ENCODE measurements at regions not wholly inside any gene's neighbourhood (a gene's known extent, or its start where the extent isn't known, plus 50 kb on each side); places are given as distances from the start of the nearest gene placed in this dataset.
"Not testable (repeated sequence)": the region's sequence is repeated elsewhere in the genome, so short reads cannot be mapped to it uniquely, and the experiment has no call there.

GRCh38 chr2:176780348-176780747 lies 432.2 kb upstream of the HNRNPA3 start:
- no peak for DNase-seq (ENCODE audit: low read depth in 4 of 4, low spot score in 3 of 4)

- DNase-seq (ENCODE audit: low read depth in 4 of 4, low spot score in 3 of 4): no peak
Measured at GRCh38 chr2:176781570-176782217, 430.9 kb upstream of the HNRNPA3 start.

- DNase-seq (ENCODE audit: low read depth in 4 of 4, low spot score in 3 of 4): no peak
Measured at GRCh38 chr2:176784633-176785200, 427.9 kb upstream of the HNRNPA3 start.

GRCh38 chr2:176789751-176790150 lies 422.8 kb upstream of the HNRNPA3 start:
- no peak for DNase-seq (ENCODE audit: low read depth in 4 of 4, low spot score in 3 of 4)

GRCh38 chr2:176790468-176790867 lies 422.1 kb upstream of the HNRNPA3 start:
- no peak for DNase-seq (ENCODE audit: low read depth in 4 of 4, low spot score in 3 of 4)

- no peak for DNase-seq (ENCODE audit: low read depth in 4 of 4, low spot score in 3 of 4)
Measured at GRCh38 chr2:176793792-176794191, 418.8 kb upstream of the HNRNPA3 start.

- no peak for DNase-seq (ENCODE audit: low read depth in 4 of 4, low spot score in 3 of 4)
Measured at GRCh38 chr2:176794392-176794791, 418.2 kb upstream of the HNRNPA3 start.

GRCh38 chr2:176795823-176796222 lies 416.8 kb upstream of the HNRNPA3 start:
- no peak for DNase-seq (ENCODE audit: low read depth in 4 of 4, low spot score in 3 of 4)

GRCh38 chr2:176796677-176797076 lies 415.9 kb upstream of the HNRNPA3 start:
- not testable (repeated sequence) for DNase-seq (ENCODE audit: low read depth in 4 of 4, low spot score in 3 of 4)

- no peak for DNase-seq (ENCODE audit: low read depth in 4 of 4, low spot score in 3 of 4)
Measured at GRCh38 chr2:176804392-176804791, 408.2 kb upstream of the HNRNPA3 start.

GRCh38 chr2:176805345-176805744 lies 407.2 kb upstream of the HNRNPA3 start:
- DNase-seq (ENCODE audit: low read depth in 4 of 4, low spot score in 3 of 4): no peak

- no peak for DNase-seq (ENCODE audit: low read depth in 4 of 4, low spot score in 3 of 4)
Measured at GRCh38 chr2:176812246-176812775, 400.3 kb upstream of the HNRNPA3 start.

- DNase-seq (ENCODE audit: low read depth in 4 of 4, low spot score in 3 of 4): no peak
Measured at GRCh38 chr2:176813156-176813555, 399.4 kb upstream of the HNRNPA3 start.

GRCh38 chr2:176813621-176814049 lies 399.0 kb upstream of the HNRNPA3 start:
- no peak for DNase-seq (ENCODE audit: low read depth in 4 of 4, low spot score in 3 of 4)

- no peak for DNase-seq (ENCODE audit: low read depth in 4 of 4, low spot score in 3 of 4)
Measured at GRCh38 chr2:176814274-176814673, 398.3 kb upstream of the HNRNPA3 start.

GRCh38 chr2:176814740-176815367 lies 397.7 kb upstream of the HNRNPA3 start:
- no peak for DNase-seq (ENCODE audit: low read depth in 4 of 4, low spot score in 3 of 4)

- DNase-seq (ENCODE audit: low read depth in 4 of 4, low spot score in 3 of 4): no peak
Measured at GRCh38 chr2:176817061-176817565, 395.5 kb upstream of the HNRNPA3 start.

- no peak for DNase-seq (ENCODE audit: low read depth in 4 of 4, low spot score in 3 of 4)
Measured at GRCh38 chr2:176818076-176818475, 394.5 kb upstream of the HNRNPA3 start.

- DNase-seq (ENCODE audit: low read depth in 4 of 4, low spot score in 3 of 4): no peak
Measured at GRCh38 chr2:176818617-176819016, 394.0 kb upstream of the HNRNPA3 start.

- DNase-seq (ENCODE audit: low read depth in 4 of 4, low spot score in 3 of 4): no peak
Measured at GRCh38 chr2:176819306-176819705, 393.3 kb upstream of the HNRNPA3 start.

GRCh38 chr2:176820371-176820932 lies 392.1 kb upstream of the HNRNPA3 start:
- DNase-seq (ENCODE audit: low read depth in 4 of 4, low spot score in 3 of 4): no peak

Measured in right renal pelvis (tissue), 4 donors.